Transverse colon (tissue), 4 donors: ENCODE measurements at regions not wholly inside any gene's neighbourhood (a gene's known extent, or its start where the extent isn't known, plus 50 kb on each side); places are given as distances from the start of the nearest gene placed in this dataset.

ENCODE experiments used
- EP300 ChIP-seq: sonication (generic); formaldehyde crosslinking; IDR thresholded peaks from one replicate; pipeline ENCODE4 v1.6.1; 2017; ENCODE audit warnings: antibody characterized with exemption, low read depth
- POLR2A ChIP-seq: fragments of 450-650 bp; IDR thresholded peaks from one replicate; pipeline ENCODE4 v1.6.1; 2016; ENCODE audit warnings: antibody characterized with exemption, mild to moderate bottlenecking, moderate library complexity
- POLR2AphosphoS5 ChIP-seq, 3 donors: sonication (generic); formaldehyde crosslinking; IDR thresholded peaks; one replicate each; pipeline ENCODE4 v1.6.1; 2016; ENCODE audit warnings: antibody characterized with exemption in 3 of 3
- TF ChIP-seq, protein P1 (sequence below), 5 experiments: fragments of 200-600 bp in 3 of 5; fragments of 450-650 bp in 2 of 5; sonication (generic) in 3 of 5; IDR thresholded peaks; 1 replicate in 2 of 5; 2 replicates in 3 of 5; pipeline ENCODE4 v1.5.1; 2016 to 2017; ENCODE audit warnings: antibody characterized with exemption in 5 of 5, inconsistent platforms in 3 of 5, mild to moderate bottlenecking in 2 of 5, moderate library complexity in 1 of 5

DNA sequence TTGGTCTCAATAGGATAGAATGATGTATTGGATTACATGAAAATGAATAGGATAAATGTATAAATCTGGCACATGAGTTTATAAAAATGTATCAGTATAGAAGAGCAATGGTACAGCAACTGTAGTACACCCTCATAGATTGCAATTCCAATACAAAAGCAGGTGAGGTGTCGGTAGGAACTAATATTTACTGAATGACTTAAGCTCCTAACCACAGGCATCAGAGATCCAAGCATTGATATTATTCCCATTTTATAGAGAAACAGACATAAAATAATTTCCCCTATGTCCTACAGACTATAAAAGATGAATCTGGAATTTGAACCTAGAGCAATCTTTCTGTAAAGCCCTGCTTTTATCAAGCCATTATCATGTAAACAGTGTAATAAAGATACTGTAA lies 227.4 kb downstream of the MBD2 start:
- no peak for TF ChIP-seq POLR2A
- TF ChIP-seq, protein P1, sequence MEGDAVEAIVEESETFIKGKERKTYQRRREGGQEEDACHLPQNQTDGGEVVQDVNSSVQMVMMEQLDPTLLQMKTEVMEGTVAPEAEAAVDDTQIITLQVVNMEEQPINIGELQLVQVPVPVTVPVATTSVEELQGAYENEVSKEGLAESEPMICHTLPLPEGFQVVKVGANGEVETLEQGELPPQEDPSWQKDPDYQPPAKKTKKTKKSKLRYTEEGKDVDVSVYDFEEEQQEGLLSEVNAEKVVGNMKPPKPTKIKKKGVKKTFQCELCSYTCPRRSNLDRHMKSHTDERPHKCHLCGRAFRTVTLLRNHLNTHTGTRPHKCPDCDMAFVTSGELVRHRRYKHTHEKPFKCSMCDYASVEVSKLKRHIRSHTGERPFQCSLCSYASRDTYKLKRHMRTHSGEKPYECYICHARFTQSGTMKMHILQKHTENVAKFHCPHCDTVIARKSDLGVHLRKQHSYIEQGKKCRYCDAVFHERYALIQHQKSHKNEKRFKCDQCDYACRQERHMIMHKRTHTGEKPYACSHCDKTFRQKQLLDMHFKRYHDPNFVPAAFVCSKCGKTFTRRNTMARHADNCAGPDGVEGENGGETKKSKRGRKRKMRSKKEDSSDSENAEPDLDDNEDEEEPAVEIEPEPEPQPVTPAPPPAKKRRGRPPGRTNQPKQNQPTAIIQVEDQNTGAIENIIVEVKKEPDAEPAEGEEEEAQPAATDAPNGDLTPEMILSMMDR (IDR thresholded peaks at IDR 0.05), result no peak
- no peak for TF ChIP-seq POLR2AphosphoS5 (IDR thresholded peaks at IDR 0.05)
- no peak for TF ChIP-seq EP300
